ENCODE measurements at regions not wholly inside any gene's neighbourhood (a gene's known extent, or its start where the extent isn't known, plus 50 kb on each side); places are given as distances from the start of the nearest gene placed in this dataset.
A peak's percentile ranks its signal among the peaks of the same experiment; 100 is the strongest.

GRCh38 chr15:47405365-47406162 is 311.7 kb upstream of the SEMA6D start:
- H3K4me3 ChIP-seq (ENCODE audit: control insufficient read depth, low read depth, low read length) = no peak overlapping the region
- no peak for TF ChIP-seq CTCF (conservative IDR thresholded peaks at IDR 0.05; ENCODE audit: control insufficient read depth, insufficient read depth, low read depth, low read length)
- DNase-seq (ENCODE audit: low read depth) = no peak

GRCh38 chr15:47407692-47408091 is 309.6 kb upstream of the SEMA6D start:
- no peak for DNase-seq (ENCODE audit: low read depth)
- H3K4me3 ChIP-seq (ENCODE audit: control insufficient read depth, low read depth, low read length) = no peak overlapping the region
- TF ChIP-seq CTCF (conservative IDR thresholded peaks at IDR 0.05; ENCODE audit: control insufficient read depth, insufficient read depth, low read depth, low read length) = no peak

GRCh38 chr15:47409038-47409437 is 308.3 kb upstream of the SEMA6D start:
- no peak overlapping the region for H3K4me3 ChIP-seq (ENCODE audit: control insufficient read depth, low read depth, low read length)
- TF ChIP-seq CTCF (conservative IDR thresholded peaks at IDR 0.05; ENCODE audit: control insufficient read depth, insufficient read depth, low read depth, low read length) = no peak
- DNase-seq (ENCODE audit: low read depth) = peak; percentile 62

GRCh38 chr15:47409600-47409999 is 307.7 kb upstream of the SEMA6D start:
- no peak for TF ChIP-seq CTCF (conservative IDR thresholded peaks at IDR 0.05; ENCODE audit: control insufficient read depth, insufficient read depth, low read depth, low read length)
- DNase-seq (ENCODE audit: low read depth) = peak; percentile 37
- H3K4me3 ChIP-seq (ENCODE audit: control insufficient read depth, low read depth, low read length) = no peak overlapping the region

GRCh38 chr15:47410247-47410646 is 307.1 kb upstream of the SEMA6D start:
- no peak for DNase-seq (ENCODE audit: low read depth)
- TF ChIP-seq CTCF (conservative IDR thresholded peaks at IDR 0.05; ENCODE audit: control insufficient read depth, insufficient read depth, low read depth, low read length) = no peak
- no peak overlapping the region for H3K4me3 ChIP-seq (ENCODE audit: control insufficient read depth, low read depth, low read length)

GRCh38 chr15:47411733-47412132 is 305.6 kb upstream of the SEMA6D start:
- no peak for TF ChIP-seq CTCF (conservative IDR thresholded peaks at IDR 0.05; ENCODE audit: control insufficient read depth, insufficient read depth, low read depth, low read length)
- no peak for DNase-seq (ENCODE audit: low read depth)
- H3K4me3 ChIP-seq (ENCODE audit: control insufficient read depth, low read depth, low read length) = no peak overlapping the region
